ENCODE measurements at regions not wholly inside any gene's neighbourhood (a gene's known extent, or its start where the extent isn't known, plus 50 kb on each side); places are given as distances from the start of the nearest gene placed in this dataset.
A peak's percentile ranks its signal among the peaks of the same experiment; 100 is the strongest.

- H3K36me3 Mint-ChIP-seq (ENCODE audit: insufficient read depth in 2 of 2): no peaks in the 10 kb centered on the region
- no peak overlapping the region for H3K4me3 Mint-ChIP-seq
- no peaks in the 10 kb centered on the region for H3K9me3 Mint-ChIP-seq
- peaks cover 15% of the 10 kb centered on the region for H3K27me3 Mint-ChIP-seq (ENCODE audit: low read depth)
- H3K4me1 Mint-ChIP-seq (ENCODE audit: low read depth): no peaks in the 10 kb centered on the region
- ATAC-seq (replicated peaks in 1 of 2) (no peak), DNase-seq (no peak)
- no peak overlapping the region for H3K27ac Mint-ChIP-seq
These were observed 310.3 kb downstream of the MATN1 start for GRCh38 chr1:30413111-30413440.

GRCh38 chr1:30412241-30413110, 310.9 kb downstream of the MATN1 start:
- no peak overlapping the region for H3K27ac Mint-ChIP-seq
- no peaks in the 10 kb centered on the region for H3K4me1 Mint-ChIP-seq (ENCODE audit: low read depth)
- no peaks in the 10 kb centered on the region for H3K9me3 Mint-ChIP-seq
- DNase-seq: no peak
- no peaks in the 10 kb centered on the region for H3K36me3 Mint-ChIP-seq (ENCODE audit: insufficient read depth in 2 of 2)
- H3K4me3 Mint-ChIP-seq: no peak overlapping the region
- peaks cover 15% of the 10 kb centered on the region for H3K27me3 Mint-ChIP-seq (ENCODE audit: low read depth)
- ATAC-seq (replicated peaks in 1 of 2): peak; percentile 44 to 60

- no peaks in the 10 kb centered on the region for H3K9me3 Mint-ChIP-seq
- no peaks in the 10 kb centered on the region for H3K4me1 Mint-ChIP-seq (ENCODE audit: low read depth)
- H3K36me3 Mint-ChIP-seq (ENCODE audit: insufficient read depth in 2 of 2): no peaks in the 10 kb centered on the region
- ATAC-seq (replicated peaks in 1 of 2) (no peak), DNase-seq (no peak)
- peaks cover 15% of the 10 kb centered on the region for H3K27me3 Mint-ChIP-seq (ENCODE audit: low read depth)
- H3K4me3 Mint-ChIP-seq: no peak overlapping the region
- H3K27ac Mint-ChIP-seq: no peak overlapping the region
These were observed 312.2 kb downstream of the MATN1 start for GRCh38 chr1:30411206-30411605.

DNA sequence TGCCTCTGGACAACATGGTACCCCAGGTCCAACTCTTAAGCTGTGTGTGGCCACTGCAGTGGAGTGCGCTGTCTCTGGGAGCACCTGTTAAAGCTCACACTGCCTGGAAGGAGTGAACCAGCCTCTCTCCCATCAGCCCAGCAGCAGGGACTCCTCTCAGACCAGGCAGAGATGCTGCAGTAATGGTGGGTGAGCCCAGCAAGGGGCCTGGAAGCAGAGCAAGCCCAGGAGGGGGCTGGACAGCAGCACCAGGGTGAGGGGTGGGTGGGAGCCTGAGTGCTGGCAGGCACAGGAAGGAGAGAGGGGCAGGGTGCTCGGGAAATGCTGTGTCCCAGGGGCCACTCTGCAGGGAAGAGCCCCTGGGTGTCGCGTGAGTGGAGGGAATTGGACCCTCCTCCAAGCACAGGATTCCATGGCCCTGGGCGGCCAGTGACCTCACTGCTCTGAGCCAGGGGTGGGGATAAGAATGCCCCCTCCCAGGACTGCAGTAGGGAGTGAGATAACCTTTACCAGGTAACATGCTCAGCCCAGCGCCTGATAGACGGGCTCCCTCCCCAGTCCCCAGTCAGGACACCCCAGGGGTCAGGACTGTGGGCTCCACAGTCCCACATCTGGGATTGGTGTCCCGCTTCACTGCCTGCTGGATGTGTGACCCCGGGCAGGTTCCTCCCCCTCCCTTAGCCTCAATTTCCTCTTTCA, 313.1 kb downstream of the MATN1 start:
- ATAC-seq (replicated peaks in 1 of 2): no peak
- peaks cover 15% of the 10 kb centered on the region for H3K27me3 Mint-ChIP-seq (ENCODE audit: low read depth)
- H3K4me3 Mint-ChIP-seq: no peak overlapping the region
- no peak overlapping the region for H3K27ac Mint-ChIP-seq
- H3K9me3 Mint-ChIP-seq: no peaks in the 10 kb centered on the region
- no peak for DNase-seq
- H3K36me3 Mint-ChIP-seq (ENCODE audit: insufficient read depth in 2 of 2): no peaks in the 10 kb centered on the region
- no peaks in the 10 kb centered on the region for H3K4me1 Mint-ChIP-seq (ENCODE audit: low read depth)

- Mint-ChIP-seq H3K36me3 (ENCODE audit: insufficient read depth in 2 of 2) (no peaks in the 10 kb centered on the region), H3K27ac (no peak overlapping the region), H3K4me3 (no peak overlapping the region), H3K9me3 (no peaks in the 10 kb centered on the region), H3K4me1 (ENCODE audit: low read depth) (no peaks in the 10 kb centered on the region), H3K27me3 (ENCODE audit: low read depth) (peaks cover 15% of the 10 kb centered on the region)
- ATAC-seq (replicated peaks in 1 of 2) (no peak), DNase-seq (no peak)
These were observed 313.8 kb downstream of the MATN1 start for GRCh38 chr1:30409476-30410152.

GRCh38 chr1:30407865-30408580, 315.4 kb downstream of the MATN1 start:
- Mint-ChIP-seq H3K27me3 (ENCODE audit: low read depth) (peaks cover 15% of the 10 kb centered on the region), H3K9me3 (no peaks in the 10 kb centered on the region), H3K36me3 (ENCODE audit: insufficient read depth in 2 of 2) (no peaks in the 10 kb centered on the region), H3K27ac (no peak overlapping the region), H3K4me3 (no peak overlapping the region), H3K4me1 (ENCODE audit: low read depth) (no peaks in the 10 kb centered on the region)
- ATAC-seq (replicated peaks in 1 of 2) (no peak), DNase-seq (no peak)

GRCh38 chr1:30406996-30407864, 316.2 kb downstream of the MATN1 start:
- Mint-ChIP-seq H3K36me3 (ENCODE audit: insufficient read depth in 2 of 2) (no peaks in the 10 kb centered on the region), H3K9me3 (no peaks in the 10 kb centered on the region), H3K27ac (no peak overlapping the region), H3K4me1 (ENCODE audit: low read depth) (no peaks in the 10 kb centered on the region), H3K4me3 (no peak overlapping the region), H3K27me3 (ENCODE audit: low read depth) (peaks cover 15% of the 10 kb centered on the region)
- DNase-seq: no peak
- no peak for ATAC-seq (replicated peaks in 1 of 2)

- Mint-ChIP-seq H3K4me1 (ENCODE audit: low read depth) (no peaks in the 10 kb centered on the region), H3K36me3 (ENCODE audit: insufficient read depth in 2 of 2) (no peaks in the 10 kb centered on the region), H3K27me3 (ENCODE audit: low read depth) (peaks cover 7% of the 10 kb centered on the region), H3K9me3 (no peaks in the 10 kb centered on the region), H3K27ac (no peak overlapping the region), H3K4me3 (no peak overlapping the region)
- ATAC-seq (replicated peaks in 1 of 2): no peak
- DNase-seq: no peak
These were observed 317.7 kb downstream of the MATN1 start for GRCh38 chr1:30405631-30406212.

DNA sequence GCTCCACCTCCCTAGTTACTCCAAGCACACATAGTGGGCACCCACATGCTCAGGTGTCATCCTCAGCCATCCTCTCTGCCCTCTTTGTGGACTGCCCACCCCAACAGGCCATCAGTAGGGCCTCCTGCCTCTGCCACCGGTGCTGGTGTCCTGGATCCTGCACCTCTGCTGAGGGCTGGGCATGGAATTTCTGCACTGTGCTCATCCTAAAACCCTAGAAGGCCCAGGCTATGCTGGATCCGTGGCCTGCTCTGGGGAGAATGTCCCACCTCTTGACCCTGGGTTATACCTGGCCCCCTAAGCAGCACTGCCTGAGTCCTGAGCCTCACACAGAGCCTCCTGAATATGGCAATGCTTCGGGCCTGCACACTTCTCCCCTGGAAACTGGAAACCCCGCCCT, 318.3 kb downstream of the MATN1 start:
- no peak for DNase-seq
- peaks cover 7% of the 10 kb centered on the region for H3K27me3 Mint-ChIP-seq (ENCODE audit: low read depth)
- H3K27ac Mint-ChIP-seq: no peak overlapping the region
- no peak overlapping the region for H3K4me3 Mint-ChIP-seq
- no peaks in the 10 kb centered on the region for H3K4me1 Mint-ChIP-seq (ENCODE audit: low read depth)
- H3K9me3 Mint-ChIP-seq: no peaks in the 10 kb centered on the region
- no peak for ATAC-seq (replicated peaks in 1 of 2)
- no peaks in the 10 kb centered on the region for H3K36me3 Mint-ChIP-seq (ENCODE audit: insufficient read depth in 2 of 2)

DNA sequence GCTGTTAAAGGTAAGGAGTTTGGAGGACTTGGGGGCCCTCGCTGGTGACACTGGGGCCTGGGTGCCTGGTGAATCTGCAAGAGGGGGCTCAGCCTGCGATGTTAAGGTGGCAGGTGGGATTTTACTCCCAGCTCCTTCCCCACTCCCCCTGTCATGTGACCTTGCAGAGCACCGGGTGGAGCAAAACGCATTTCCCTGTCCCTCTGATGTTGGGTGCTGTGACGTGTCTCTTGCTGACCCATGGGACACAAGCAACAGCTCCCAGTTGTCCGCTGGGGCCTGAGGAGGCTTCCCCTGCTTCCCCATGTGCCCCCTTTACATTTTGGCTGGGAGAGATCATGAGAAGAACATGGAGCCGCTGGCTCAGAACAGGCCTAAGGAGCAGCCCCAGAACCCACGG, 319.0 kb downstream of the MATN1 start:
- no peaks in the 10 kb centered on the region for H3K4me1 Mint-ChIP-seq (ENCODE audit: low read depth)

GRCh38 chr1:30403726-30404125, 319.7 kb downstream of the MATN1 start:
- Mint-ChIP-seq H3K9me3 (no peaks in the 10 kb centered on the region), H3K36me3 (ENCODE audit: insufficient read depth in 2 of 2) (no peaks in the 10 kb centered on the region), H3K4me1 (ENCODE audit: low read depth) (no peaks in the 10 kb centered on the region), H3K27me3 (ENCODE audit: low read depth) (no peaks in the 10 kb centered on the region), H3K27ac (no peak overlapping the region), H3K4me3 (no peak overlapping the region)
- no peak for DNase-seq
- no peak for ATAC-seq (replicated peaks in 1 of 2)

More for the DNA sequence above, 319.0 kb downstream of the MATN1 start:
- Mint-ChIP-seq H3K4me3 (no peak overlapping the region), H3K27me3 (ENCODE audit: low read depth) (peaks cover 5% of the 10 kb centered on the region), H3K9me3 (no peaks in the 10 kb centered on the region), H3K36me3 (ENCODE audit: insufficient read depth in 2 of 2) (no peaks in the 10 kb centered on the region), H3K27ac (no peak overlapping the region)
- DNase-seq: no peak
- no peak for ATAC-seq (replicated peaks in 1 of 2)

DNA sequence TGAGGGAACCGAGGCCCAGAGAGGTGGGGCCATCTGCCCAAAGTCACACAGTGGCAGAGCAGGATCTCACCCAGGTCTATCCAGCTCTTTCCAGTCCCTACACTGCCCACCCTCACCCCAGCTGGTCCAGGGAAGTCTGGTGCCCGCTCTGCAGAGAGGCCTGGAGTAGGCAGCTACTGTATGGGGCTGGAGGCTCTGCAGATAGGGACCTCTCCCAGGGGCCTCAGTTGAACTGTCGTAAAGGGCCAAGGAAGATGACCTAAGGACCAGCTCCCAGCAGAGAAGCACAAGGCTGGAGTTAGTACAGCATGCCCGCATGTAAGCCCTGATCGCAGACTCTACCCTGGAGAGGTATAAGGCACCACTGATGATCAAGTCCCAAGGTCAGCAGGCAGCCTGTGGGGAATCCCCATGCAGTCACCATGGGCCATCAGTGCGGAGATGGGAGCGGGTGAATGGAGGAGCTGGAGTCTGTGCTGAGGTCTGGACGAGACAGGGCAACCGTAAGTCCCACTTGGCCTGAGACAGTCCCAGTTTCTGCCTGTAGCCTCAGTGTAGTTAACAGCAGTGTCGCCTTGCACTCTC, 320.2 kb downstream of the MATN1 start:
- no peaks in the 10 kb centered on the region for H3K27me3 Mint-ChIP-seq (ENCODE audit: low read depth)
- no peaks in the 10 kb centered on the region for H3K4me1 Mint-ChIP-seq (ENCODE audit: low read depth)
- no peaks in the 10 kb centered on the region for H3K9me3 Mint-ChIP-seq
- H3K27ac Mint-ChIP-seq: no peak overlapping the region
- no peaks in the 10 kb centered on the region for H3K36me3 Mint-ChIP-seq (ENCODE audit: insufficient read depth in 2 of 2)
- DNase-seq (no peak), ATAC-seq (replicated peaks in 1 of 2) (no peak)
- H3K4me3 Mint-ChIP-seq: no peak overlapping the region

Data from activated T-cell treated with anti-CD3 and anti-CD28 coated beads, Interleukin-2, amount 50 U/mL, for 72 hours (primary cell).